T-cell (primary cell): ENCODE measurements at regions not wholly inside any gene's neighbourhood (a gene's known extent, or its start where the extent isn't known, plus 50 kb on each side); places are given as distances from the start of the nearest gene placed in this dataset.

Experiments
- ATAC-seq, 4 experiments: fragments of 200-7000 bp in 3 of 4; fragments of 150-1000 bp in 1 of 4; cut with Tn5 transposase; replicated peaks in 1 of 4; 1 replicate in 3 of 4; 2 replicates in 1 of 4; pipeline ENCODE4 v1.10.0; 2021; ENCODE audit warnings: moderate library complexity in 3 of 4, mild to moderate bottlenecking in 2 of 4, moderate number of reproducible peaks in 1 of 4
- CTCF ChIA-PET, 2 donors: fragments of 300-600 bp; sonication (Branson Sonifier 250); formaldehyde crosslinking; loops; one replicate each; lab custom pipeline; 2022; ENCODE audit warnings: antibody characterized with exemption in 2 of 2; lab: Charles Lee
- POLR2A ChIA-PET, 2 donors: fragments of 300-600 bp; sonication (Branson Sonifier 250); formaldehyde crosslinking; loops; one replicate each; lab custom pipeline; 2022; ENCODE audit warnings: antibody characterized with exemption in 2 of 2; lab: Charles Lee
- DNase-seq, 35 experiments: peaks; one replicate each; pipeline versions ENCODE4 v3.0.0 to v3.0.0-alpha.2; 2013 to 2023
- H3K27ac ChIP-seq: one replicate; pipeline ENCODE4 v1.5.1; 2013; ENCODE audit warnings: low read length
- H3K27me3 ChIP-seq, 2 experiments: replicated peaks in 1 of 2; 1 replicate in 1 of 2; 2 replicates in 1 of 2; pipeline versions ENCODE4 v1.6.1 to v1.7.0; 2013; ENCODE audit warnings: low read length in 1 of 2, mixed read lengths in 1 of 2; ENCODE audit not compliant: control insufficient read depth in 2 of 2, insufficient read depth in 2 of 2; ENCODE audit errors: extremely low read depth in 1 of 2
- H3K36me3 ChIP-seq, 2 donors: 1 replicate in 1 of 2; 2 replicates in 1 of 2; pipeline versions ENCODE4 v1.6.1 to v1.7.0; 2013; ENCODE audit warnings: low read length in 1 of 2; ENCODE audit not compliant: control insufficient read depth in 2 of 2, insufficient read depth in 1 of 2; ENCODE audit errors: extremely low read depth in 1 of 2
- H3K4me1 ChIP-seq, 2 experiments: 1 replicate in 1 of 2; 2 replicates in 1 of 2; pipeline versions ENCODE4 v1.6.1 to v1.7.0; 2013; ENCODE audit warnings: low read length in 2 of 2, mixed read lengths in 1 of 2; ENCODE audit not compliant: insufficient read depth in 2 of 2, control insufficient read depth in 1 of 2; ENCODE audit errors: extremely low read depth in 1 of 2
- H3K4me3 ChIP-seq, 2 donors: 1 replicate in 1 of 2; 2 replicates in 1 of 2; pipeline versions ENCODE4 v1.5.1 to v1.7.0; 2013; ENCODE audit warnings: mild to moderate bottlenecking in 2 of 2, low read length in 1 of 2, moderate library complexity in 1 of 2; ENCODE audit not compliant: control insufficient read depth in 1 of 2; ENCODE audit errors: extremely low read depth in 1 of 2
- H3K9me3 ChIP-seq: 2 replicates; pipeline ENCODE4 v1.7.0; 2013
- H3K27ac Mint-ChIP-seq, 2 donors: one replicate each; pipeline ENCODE4 v1.8.0; 2020 to 2021; ENCODE audit warnings: mild to moderate bottlenecking in 2 of 2, mixed read lengths in 2 of 2
- H3K27me3 Mint-ChIP-seq, 2 donors: one replicate each; pipeline ENCODE4 v1.8.0; 2021 to 2022; ENCODE audit warnings: mixed read lengths in 2 of 2
- H3K36me3 Mint-ChIP-seq: one replicate; pipeline ENCODE4 v1.8.0; 2021; ENCODE audit warnings: mixed read lengths
- H3K4me1 Mint-ChIP-seq, 3 donors: one replicate each; pipeline ENCODE4 v1.8.0; 2020 to 2022; ENCODE audit warnings: mixed read lengths in 3 of 3, mild to moderate bottlenecking in 1 of 3
- H3K4me3 Mint-ChIP-seq, 3 donors: one replicate each; pipeline ENCODE4 v1.8.0; 2020 to 2022; ENCODE audit warnings: mild to moderate bottlenecking in 3 of 3, mixed read lengths in 3 of 3, moderate library complexity in 3 of 3
- H3K9me3 Mint-ChIP-seq, 3 donors: one replicate each; pipeline ENCODE4 v1.8.0; 2020 to 2022; ENCODE audit warnings: mixed read lengths in 3 of 3
- WGBS: methylation state at CpG from one replicate; pipeline ENCODE4 v1.1.5; 2013; ENCODE audit warnings: missing lambda C conversion rate; ENCODE audit not compliant: insufficient coverage; 5-methylcytosine and 5-hydroxymethylcytosine counted together

- ATAC-seq (no peak), DNase-seq (no peak)
- H3K27me3 Mint-ChIP-seq, result no peaks in the 10 kb centered on the region
- peaks cover 5 to 15% (median 14%) of the 10 kb centered on the region in 3 donors for H3K9me3 Mint-ChIP-seq
- WGBS, result no CpG with 5 or more reads among the region's 5 CpGs
- POLR2A ChIA-PET, result interaction anchor here in 1 of 2 donors (0.5 kb wide), 1 partner anchor 1082 kb away, joined by 4 read pairs; no protein-coding TSS in a partner anchor
- H3K4me1 Mint-ChIP-seq, result no peaks in the 10 kb centered on the region
- no peak overlapping the region for H3K4me3 Mint-ChIP-seq
- Histone ChIP-seq H3K36me3 (no peaks in the 10 kb centered on the region), H3K4me3 (no peak overlapping the region), H3K9me3 (no peaks in the 10 kb centered on the region), H3K4me1 (no peaks in the 10 kb centered on the region), H3K27ac (no peak overlapping the region), H3K27me3 (no peaks in the 10 kb centered on the region)
- H3K36me3 Mint-ChIP-seq, result no peaks in the 10 kb centered on the region
- CTCF ChIA-PET, result no interaction called here
- H3K27ac Mint-ChIP-seq, result no peak overlapping the region
Measured at GRCh38 chr13:57224414-57224813, 57.4 kb downstream of the PRR20E start.

GRCh38 chr13:57250472-57250871 is 83.5 kb downstream of the PRR20E start:
- H3K9me3 Mint-ChIP-seq, result peaks cover 0 to 20% (median 9%) of the 10 kb centered on the region in 3 donors

GRCh38 chr13:57253551-57253950 is 86.6 kb downstream of the PRR20E start:
- no CpG with 5 or more reads among the region's 2 CpGs for WGBS
- no peak for ATAC-seq
- CTCF ChIA-PET, result no interaction called here

More at GRCh38 chr13:57250472-57250871, 83.5 kb downstream of the PRR20E start:
- no CpG with 5 or more reads among the region's 2 CpGs for WGBS
- ATAC-seq (no peak), DNase-seq (no peak)
- H3K27me3 Mint-ChIP-seq, result no peaks in the 10 kb centered on the region
- Histone ChIP-seq H3K27ac (no peak overlapping the region), H3K27me3 (no peaks in the 10 kb centered on the region), H3K9me3 (no peaks in the 10 kb centered on the region), H3K36me3 (no peaks in the 10 kb centered on the region), H3K4me3 (no peak overlapping the region), H3K4me1 (no peaks in the 10 kb centered on the region)
- no peaks in the 10 kb centered on the region for H3K36me3 Mint-ChIP-seq
- no peak overlapping the region for H3K4me3 Mint-ChIP-seq
- H3K27ac Mint-ChIP-seq, result no peak overlapping the region
- H3K4me1 Mint-ChIP-seq, result no peaks in the 10 kb centered on the region
- ChIA-PET POLR2A (no interaction called here), CTCF (no interaction called here)

GRCh38 chr13:57264965-57265364 is 98.0 kb downstream of the PRR20E start:
- CTCF ChIA-PET, result no interaction called here
- H3K4me3 Mint-ChIP-seq, result no peak overlapping the region
- no peaks in the 10 kb centered on the region for H3K4me1 ChIP-seq

More at GRCh38 chr13:57253551-57253950, 86.6 kb downstream of the PRR20E start:
- no peaks in the 10 kb centered on the region for H3K9me3 ChIP-seq
- Mint-ChIP-seq H3K27ac (no peak overlapping the region), H3K27me3 (no peaks in the 10 kb centered on the region), H3K4me1 (no peaks in the 10 kb centered on the region), H3K36me3 (no peaks in the 10 kb centered on the region), H3K4me3 (no peak overlapping the region), H3K9me3 (peaks cover 5 to 26% (median 9%) of the 10 kb centered on the region in 3 donors)
- POLR2A ChIA-PET, result no interaction called here
- no peaks in the 10 kb centered on the region for H3K4me1 ChIP-seq
- no peak overlapping the region for H3K27ac ChIP-seq
- no peaks in the 10 kb centered on the region for H3K36me3 ChIP-seq
- H3K4me3 ChIP-seq, result no peak overlapping the region
- H3K27me3 ChIP-seq, result no peaks in the 10 kb centered on the region
- no peak for DNase-seq

GRCh38 chr13:57270493-57270892 is 103.5 kb downstream of the PRR20E start:
- H3K4me3 ChIP-seq, result no peak overlapping the region
- ATAC-seq, result no peak
- no peak for DNase-seq
- ChIA-PET CTCF (no interaction called here), POLR2A (no interaction called here)
- no peaks in the 10 kb centered on the region for H3K9me3 ChIP-seq
- no peaks in the 10 kb centered on the region for H3K27me3 Mint-ChIP-seq
- H3K4me1 Mint-ChIP-seq, result no peaks in the 10 kb centered on the region
- peaks cover 0 to 19% (median 8%) of the 10 kb centered on the region in 3 donors for H3K9me3 Mint-ChIP-seq
- H3K36me3 Mint-ChIP-seq, result no peaks in the 10 kb centered on the region
- H3K36me3 ChIP-seq, result no peaks in the 10 kb centered on the region
- H3K27ac Mint-ChIP-seq, result no peak overlapping the region
- no peak overlapping the region for H3K27ac ChIP-seq
- H3K27me3 ChIP-seq, result no peaks in the 10 kb centered on the region
- H3K4me3 Mint-ChIP-seq, result no peak overlapping the region
- H3K4me1 ChIP-seq, result no peaks in the 10 kb centered on the region

More at GRCh38 chr13:57264965-57265364, 98.0 kb downstream of the PRR20E start:
- Histone ChIP-seq H3K27ac (no peak overlapping the region), H3K36me3 (no peaks in the 10 kb centered on the region), H3K27me3 (no peaks in the 10 kb centered on the region), H3K9me3 (peaks cover 2% of the 10 kb centered on the region), H3K4me3 (no peak overlapping the region)
- H3K36me3 Mint-ChIP-seq, result no peaks in the 10 kb centered on the region
- H3K27ac Mint-ChIP-seq, result no peak overlapping the region
- peaks cover 0 to 29% (median 12%) of the 10 kb centered on the region in 3 donors for H3K9me3 Mint-ChIP-seq
- H3K4me1 Mint-ChIP-seq, result no peaks in the 10 kb centered on the region
- ATAC-seq (no peak), DNase-seq (no peak)
- no peaks in the 10 kb centered on the region for H3K27me3 Mint-ChIP-seq
- POLR2A ChIA-PET, result no interaction called here

GRCh38 chr13:57286511-57287098 is 119.6 kb downstream of the PRR20E start:
- H3K27ac Mint-ChIP-seq, result no peak overlapping the region
- Histone ChIP-seq H3K4me1 (no peaks in the 10 kb centered on the region), H3K27ac (no peak overlapping the region), H3K36me3 (no peaks in the 10 kb centered on the region), H3K27me3 (no peaks in the 10 kb centered on the region), H3K9me3 (peaks cover 2% of the 10 kb centered on the region), H3K4me3 (no peak overlapping the region)
- H3K4me1 Mint-ChIP-seq, result no peaks in the 10 kb centered on the region
- no peak for DNase-seq
- ChIA-PET POLR2A (no interaction called here), CTCF (no interaction called here)
- no peak overlapping the region for H3K4me3 Mint-ChIP-seq
- WGBS, result 95% methylated on average over 43 of the region's 49 CpGs
- H3K27me3 Mint-ChIP-seq, result no peaks in the 10 kb centered on the region
- no peak for ATAC-seq
- H3K36me3 Mint-ChIP-seq, result no peaks in the 10 kb centered on the region
- H3K9me3 Mint-ChIP-seq, result peaks cover 10 to 21% (median 15%) of the 10 kb centered on the region in 3 donors

GRCh38 chr13:57302604-57303003 is 135.6 kb downstream of the PRR20E start:
- no peak overlapping the region for H3K4me3 ChIP-seq
- DNase-seq, result no peak
- H3K9me3 Mint-ChIP-seq, result peaks cover 4 to 13% (median 5%) of the 10 kb centered on the region in 3 donors
- H3K27ac Mint-ChIP-seq, result no peak overlapping the region
- H3K4me1 ChIP-seq, result no peaks in the 10 kb centered on the region
- no peak for ATAC-seq
- H3K27ac ChIP-seq, result no peak overlapping the region
- H3K9me3 ChIP-seq, result peaks cover 2% of the 10 kb centered on the region
- no peaks in the 10 kb centered on the region for H3K27me3 Mint-ChIP-seq
- CTCF ChIA-PET, result no interaction called here
- H3K27me3 ChIP-seq, result no peaks in the 10 kb centered on the region
- WGBS, result no CpG with 5 or more reads among the region's 1 CpG
- POLR2A ChIA-PET, result no interaction called here
- H3K4me3 Mint-ChIP-seq, result no peak overlapping the region
- H3K36me3 Mint-ChIP-seq, result no peaks in the 10 kb centered on the region
- H3K4me1 Mint-ChIP-seq, result no peaks in the 10 kb centered on the region
- no peaks in the 10 kb centered on the region for H3K36me3 ChIP-seq
